AG09309 (cell line): ENCODE measurements at regions not wholly inside any gene's neighbourhood (a gene's known extent, or its start where the extent isn't known, plus 50 kb on each side); places are given as distances from the start of the nearest gene placed in this dataset.

Experiments used
- DNase-seq: peaks from one replicate; pipeline ENCODE4 v3.0.0-alpha.2; 2010; ENCODE audit warnings: low read depth
- H3K4me3 ChIP-seq: 2 replicates; pipeline ENCODE4 v1.5.1; 2011; ENCODE audit warnings: mild to moderate bottlenecking, low read depth, low read length, moderate library complexity; ENCODE audit not compliant: control insufficient read depth
- CTCF ChIP-seq: IDR thresholded peaks from 2 replicates; pipeline ENCODE4 v1.5.1; 2011; ENCODE audit warnings: mild to moderate bottlenecking, low read depth, low read length, inconsistent platforms; ENCODE audit not compliant: insufficient read depth, control insufficient read depth; ENCODE audit errors: missing control alignments

- TF ChIP-seq CTCF: no peak
- no peak for DNase-seq
- H3K4me3 ChIP-seq: no peak overlapping the region
These were observed 1089.9 kb upstream of the PCDH10 start for GRCh38 chr4:132059227-132059626.

GRCh38 chr4:132062611-132063239 lies 1086.4 kb upstream of the PCDH10 start:
- no peak overlapping the region for H3K4me3 ChIP-seq
- no peak for DNase-seq
- no peak for TF ChIP-seq CTCF

- no peak overlapping the region for H3K4me3 ChIP-seq
- no peak for DNase-seq
- no peak for TF ChIP-seq CTCF
These were observed 1085.3 kb upstream of the PCDH10 start for GRCh38 chr4:132063829-132064228.

- no peak for DNase-seq
- no peak for TF ChIP-seq CTCF
- no peak overlapping the region for H3K4me3 ChIP-seq
These were observed 1083.1 kb upstream of the PCDH10 start for GRCh38 chr4:132065940-132066495.

GRCh38 chr4:132071815-132072214 lies 1077.3 kb upstream of the PCDH10 start:
- no peak for DNase-seq
- H3K4me3 ChIP-seq: no peak overlapping the region

GRCh38 chr4:132076829-132077228 lies 1072.3 kb upstream of the PCDH10 start:
- no peak overlapping the region for H3K4me3 ChIP-seq
- TF ChIP-seq CTCF: no peak
- no peak for DNase-seq

More at GRCh38 chr4:132071815-132072214, 1077.3 kb upstream of the PCDH10 start:
- no peak for TF ChIP-seq CTCF
